Neuronal stem cell (in vitro differentiated cells): ENCODE measurements at regions not wholly inside any gene's neighbourhood (a gene's known extent, or its start where the extent isn't known, plus 50 kb on each side); places are given as distances from the start of the nearest gene placed in this dataset.

Source experiments
- DNase-seq: peaks from one replicate; pipeline ENCODE4 v3.0.0-alpha.2; 2013; ENCODE audit warnings: low spot score
- H2AFZ ChIP-seq: one replicate; pipeline ENCODE4 v1.6.1; 2013; ENCODE audit warnings: mild to moderate bottlenecking, low read length, inconsistent platforms
- H2AK5ac ChIP-seq: 2 replicates; pipeline ENCODE4 v1.6.1; 2013; ENCODE audit warnings: low read depth, mild to moderate bottlenecking, inconsistent platforms, low read length, moderate library complexity, mixed read lengths
- H2BK120ac ChIP-seq: 2 replicates; pipeline ENCODE4 v1.6.1; 2013; ENCODE audit warnings: low read depth, mild to moderate bottlenecking, inconsistent platforms, low read length, moderate library complexity, mixed read lengths
- H2BK12ac ChIP-seq: one replicate; pipeline ENCODE4 v1.6.1; 2013; ENCODE audit warnings: low read length, inconsistent platforms
- H2BK15ac ChIP-seq: 2 replicates; pipeline ENCODE4 v1.6.1; 2013; ENCODE audit warnings: mild to moderate bottlenecking, low read length, inconsistent platforms, mixed read lengths
- H2BK5ac ChIP-seq: one replicate; pipeline ENCODE4 v1.6.1; 2013; ENCODE audit warnings: inconsistent platforms, mild to moderate bottlenecking, low read length, moderate library complexity
- H3K14ac ChIP-seq: one replicate; pipeline ENCODE4 v1.6.1; 2013; ENCODE audit warnings: low read length, inconsistent platforms
- H3K18ac ChIP-seq: 2 replicates; pipeline ENCODE4 v1.6.1; 2013; ENCODE audit warnings: low read length, inconsistent platforms
- H3K23ac ChIP-seq: 2 replicates; pipeline ENCODE4 v1.6.1; 2013; ENCODE audit warnings: low read depth, mild to moderate bottlenecking, mixed read lengths, low read length, inconsistent platforms; ENCODE audit not compliant: poor library complexity
- H3K27ac ChIP-seq: replicated peaks from 3 replicates; pipeline ENCODE4 v1.5.1; 2013; ENCODE audit warnings: low read length, inconsistent platforms
- H3K27me3 ChIP-seq, 3 experiments: 2 replicates each; pipeline ENCODE4 v1.6.1; 2013; ENCODE audit warnings: low read length in 3 of 3, mild to moderate bottlenecking in 2 of 3, inconsistent platforms in 1 of 3, low read depth in 1 of 3, mixed read lengths in 1 of 3, moderate library complexity in 1 of 3; ENCODE audit not compliant: control insufficient read depth in 3 of 3, insufficient read depth in 3 of 3
- H3K36me3 ChIP-seq, 2 donors: replicated peaks in 1 of 2; 2 replicates each; pipeline ENCODE4 v1.6.1; 2013; ENCODE audit warnings: low read length in 2 of 2; ENCODE audit not compliant: control insufficient read depth in 2 of 2, insufficient read depth in 2 of 2
- H3K4ac ChIP-seq: 2 replicates; pipeline ENCODE4 v1.6.1; 2013; ENCODE audit warnings: inconsistent platforms, mild to moderate bottlenecking, low read length, moderate library complexity
- H3K4me1 ChIP-seq, 2 donors: 1 replicate in 1 of 2; 2 replicates in 1 of 2; pipeline ENCODE4 v1.6.1; 2013; ENCODE audit warnings: low read length in 2 of 2, low read depth in 1 of 2; ENCODE audit not compliant: control insufficient read depth in 2 of 2, insufficient read depth in 1 of 2
- H3K4me2 ChIP-seq: one replicate; pipeline ENCODE4 v1.6.1; 2013; ENCODE audit warnings: mild to moderate bottlenecking, low read length, inconsistent platforms; ENCODE audit not compliant: insufficient read depth, poor library complexity, severe bottlenecking
- H3K4me3 ChIP-seq, 2 donors: 2 replicates each; pipeline ENCODE4 v1.5.1; 2013; ENCODE audit warnings: low read length in 2 of 2, mild to moderate bottlenecking in 2 of 2, inconsistent platforms in 1 of 2, moderate library complexity in 1 of 2
- H3K79me1 ChIP-seq: one replicate; pipeline ENCODE4 v1.6.1; 2013; ENCODE audit warnings: low read depth, mild to moderate bottlenecking, inconsistent platforms, low read length, moderate library complexity
- H3K9ac ChIP-seq: one replicate; pipeline ENCODE4 v1.6.1; 2013; ENCODE audit warnings: mild to moderate bottlenecking, low read depth, low read length, inconsistent platforms; ENCODE audit not compliant: poor library complexity
- H3K9me3 ChIP-seq, 2 donors: replicated peaks in 1 of 2; 2 replicates each; pipeline versions ENCODE3 to v1.6.1; 2013; ENCODE audit warnings: low read length in 2 of 2, mild to moderate bottlenecking in 2 of 2, inconsistent platforms in 1 of 2, low read depth in 1 of 2, mixed read lengths in 1 of 2, moderate library complexity in 1 of 2; ENCODE audit not compliant: control insufficient read depth in 2 of 2, insufficient read depth in 1 of 2
- H4K8ac ChIP-seq: one replicate; pipeline ENCODE4 v1.6.1; 2013; ENCODE audit warnings: low read depth, mild to moderate bottlenecking, inconsistent platforms, low read length, moderate library complexity
- H4K91ac ChIP-seq: one replicate; pipeline ENCODE4 v1.6.1; 2013; ENCODE audit warnings: low read length, low read depth, mild to moderate bottlenecking, inconsistent platforms; ENCODE audit not compliant: poor library complexity
- WGBS, 2 donors: extraction: QIAGEN DNeasy Blood & Tissue Kit; methylation state at CpG; one replicate each; pipeline ENCODE4 v1.1.7; 2013; ENCODE audit warnings: missing lambda C conversion rate in 2 of 2, mixed read lengths in 1 of 2; ENCODE audit not compliant: insufficient read length in 2 of 2, insufficient replicate concordance in 1 of 2; ENCODE audit errors: extremely low coverage in 2 of 2; 5-methylcytosine and 5-hydroxymethylcytosine counted together

- no peaks in the 10 kb centered on the region for H3K36me3 ChIP-seq
- no peak overlapping the region for H3K4ac ChIP-seq
- H4K91ac ChIP-seq = no peak overlapping the region
- H3K23ac ChIP-seq = no peak overlapping the region
- H3K4me1 ChIP-seq = no peaks in the 10 kb centered on the region
- no peak overlapping the region for H2BK12ac ChIP-seq
- no CpG with 5 or more reads among the region's 4 CpGs for WGBS, 2 donors
- DNase-seq = no peak
- no peak overlapping the region for H2BK120ac ChIP-seq
- H3K4me2 ChIP-seq = no peak overlapping the region
- no peak overlapping the region for H4K8ac ChIP-seq
- H2AK5ac ChIP-seq = no peak overlapping the region
- H2BK15ac ChIP-seq = no peak overlapping the region
- H3K27me3 ChIP-seq = no peaks in the 10 kb centered on the region
- H3K18ac ChIP-seq = no peak overlapping the region
- no peaks in the 10 kb centered on the region for H3K79me1 ChIP-seq
- H2AFZ ChIP-seq = no peak overlapping the region
- no peak overlapping the region for H3K27ac ChIP-seq
- H3K9me3 ChIP-seq = no peaks in the 10 kb centered on the region
- H3K9ac ChIP-seq = no peak overlapping the region
- H3K14ac ChIP-seq = no peak overlapping the region
- no peak overlapping the region for H2BK5ac ChIP-seq
- H3K4me3 ChIP-seq = no peak overlapping the region
These were observed 493.8 kb upstream of the CHRM3 start for GRCh38 chr1:238892612-238893011.

- H3K9ac ChIP-seq = no peak overlapping the region
- no peak overlapping the region for H2AK5ac ChIP-seq
- H2BK15ac ChIP-seq = no peak overlapping the region
- H3K4ac ChIP-seq = no peak overlapping the region
- H4K8ac ChIP-seq = no peak overlapping the region
- H3K4me1 ChIP-seq = peaks cover 0 to 5% of the 10 kb centered on the region in 2 donors
- no peak overlapping the region for H3K27ac ChIP-seq
- H3K18ac ChIP-seq = no peak overlapping the region
- H3K27me3 ChIP-seq = no peaks in the 10 kb centered on the region
- no peak for DNase-seq
- no peak overlapping the region for H2BK12ac ChIP-seq
- no peak overlapping the region for H4K91ac ChIP-seq
- H3K14ac ChIP-seq = no peak overlapping the region
- no CpG with 5 or more reads among the region's 8 CpGs for WGBS, 2 donors
- H2BK5ac ChIP-seq = no peak overlapping the region
- peaks cover 0 to 3% of the 10 kb centered on the region in 2 donors for H3K9me3 ChIP-seq
- no peaks in the 10 kb centered on the region for H3K79me1 ChIP-seq
- H3K4me2 ChIP-seq = no peak overlapping the region
- no peak overlapping the region for H2BK120ac ChIP-seq
- no peak overlapping the region for H3K4me3 ChIP-seq
- H3K23ac ChIP-seq = no peak overlapping the region
- no peaks in the 10 kb centered on the region for H3K36me3 ChIP-seq
- no peak overlapping the region for H2AFZ ChIP-seq
These were observed 524.9 kb upstream of the CHRM3 start for GRCh38 chr1:238861342-238862066.

- Histone ChIP-seq H3K9ac (no peak overlapping the region), H3K36me3 (no peaks in the 10 kb centered on the region), H2AK5ac (no peak overlapping the region), H4K8ac (no peak overlapping the region), H2BK120ac (no peak overlapping the region), H3K27ac (no peak overlapping the region), H3K14ac (no peak overlapping the region), H3K4me3 (no peak overlapping the region), H4K91ac (no peak overlapping the region), H3K4ac (no peak overlapping the region), H3K27me3 (no peaks in the 10 kb centered on the region), H2BK12ac (no peak overlapping the region), H3K79me1 (no peaks in the 10 kb centered on the region), H2BK5ac (no peak overlapping the region), H3K4me1 (peaks cover 0 to 3% of the 10 kb centered on the region in 2 donors), H3K4me2 (no peak overlapping the region), H2BK15ac (no peak overlapping the region), H3K23ac (no peak overlapping the region), H2AFZ (no peak overlapping the region), H3K9me3 (peaks cover 1 to 15% of the 10 kb centered on the region in 2 donors), H3K18ac (no peak overlapping the region)
- no peak for DNase-seq
These were observed 552.4 kb upstream of the CHRM3 start for GRCh38 chr1:238833919-238834318.

GRCh38 chr1:238832106-238832505, 554.3 kb upstream of the CHRM3 start:
- Histone ChIP-seq H3K14ac (no peak overlapping the region), H2AK5ac (no peak overlapping the region), H2BK120ac (no peak overlapping the region), H2AFZ (no peak overlapping the region), H3K9ac (no peak overlapping the region), H3K36me3 (no peaks in the 10 kb centered on the region), H2BK15ac (no peak overlapping the region), H3K27me3 (no peaks in the 10 kb centered on the region), H3K27ac (no peak overlapping the region), H3K4me3 (no peak overlapping the region), H3K23ac (no peak overlapping the region), H2BK12ac (no peak overlapping the region), H3K18ac (no peak overlapping the region), H4K8ac (no peak overlapping the region), H3K4me2 (no peak overlapping the region), H3K4ac (no peak overlapping the region), H2BK5ac (no peak overlapping the region), H4K91ac (no peak overlapping the region), H3K9me3 (peaks cover 1 to 15% of the 10 kb centered on the region in 2 donors), H3K79me1 (no peaks in the 10 kb centered on the region), H3K4me1 (peaks cover 0 to 3% of the 10 kb centered on the region in 2 donors)
- no peak for DNase-seq
- WGBS, 2 donors = no CpG with 5 or more reads among the region's 1 CpG
